Endothelial cell of umbilical vein (primary cell): ENCODE measurements at regions not wholly inside any gene's neighbourhood (a gene's known extent, or its start where the extent isn't known, plus 50 kb on each side); places are given as distances from the start of the nearest gene placed in this dataset.

Experiments used
- BruUV-seq: library from RNA; stranded (reverse); fragments of 400-500 nt; replicated peaks from 2 replicates; lab custom pipeline; 2021; lab: Mats Ljungman, UMichigan
- CTCF ChIA-PET: fragments of 300-600, 350-600 bp; sonication (Branson Sonifier 250); formaldehyde crosslinking; loops from one replicate; lab custom pipeline; 2021; ENCODE audit warnings: antibody characterized with exemption, inconsistent platforms; lab: Charles Lee
- POLR2A ChIA-PET: fragments of 300-600, 350-600 bp; sonication (Branson Sonifier 250); formaldehyde crosslinking; loops from one replicate; lab custom pipeline; 2021; ENCODE audit warnings: antibody characterized with exemption, inconsistent platforms; lab: Charles Lee
- DNase-seq: peaks from one replicate; pipeline ENCODE4 v3.0.0-alpha.2; 2011; ENCODE audit warnings: low read depth, low spot score
- FAIRE-seq: peaks from 2 replicates; lab custom pipeline; 2011; peaks lifted over from hg19 to GRCh38; lab: Jason Lieb, UNC
- H2AFZ ChIP-seq: 2 replicates; pipeline ENCODE4 v1.6.0; 2012; ENCODE audit warnings: low read depth, low read length, control low read depth, inconsistent platforms
- H3K27ac ChIP-seq: 2 replicates; pipeline ENCODE4 v1.5.1; 2011; ENCODE audit warnings: low read depth, mild to moderate bottlenecking, control low read depth, low read length, moderate library complexity; ENCODE audit not compliant: insufficient read depth
- H3K27me3 ChIP-seq, 2 experiments: 2 replicates each; pipeline versions ENCODE4 v1.6.0 to v1.6.1; 2011; ENCODE audit warnings: low read length in 2 of 2, mixed read lengths in 1 of 2; ENCODE audit not compliant: control insufficient read depth in 2 of 2, insufficient read depth in 2 of 2
- H3K36me3 ChIP-seq, 2 experiments: 2 replicates in 1 of 2; 3 replicates in 1 of 2; pipeline ENCODE4 v1.5.1; 2011; ENCODE audit warnings: low read length in 2 of 2, mild to moderate bottlenecking in 1 of 2, moderate library complexity in 1 of 2; ENCODE audit not compliant: control insufficient read depth in 2 of 2, insufficient read depth in 2 of 2; ENCODE audit errors: extremely low read depth in 1 of 2
- H3K4me1 ChIP-seq: 3 replicates; pipeline ENCODE4 v1.5.1; 2011; ENCODE audit warnings: mild to moderate bottlenecking, low read length; ENCODE audit not compliant: control insufficient read depth, insufficient read depth; ENCODE audit errors: extremely low read depth
- H3K4me2 ChIP-seq: 2 replicates; pipeline ENCODE4 v1.6.1; 2011; ENCODE audit warnings: low read length, control low read depth, mixed read lengths; ENCODE audit not compliant: insufficient read depth
- H3K4me3 ChIP-seq, 3 experiments: fragments of 200-600 bp in 1 of 3; sonication (generic), shearing (Covaris generic) in 1 of 3; replicated peaks in 1 of 3; 2 replicates each; pipeline ENCODE4 v1.5.1; 2011 to 2016; ENCODE audit warnings: control low read depth in 3 of 3, low read length in 3 of 3, mild to moderate bottlenecking in 2 of 3, inconsistent platforms in 1 of 3, low read depth in 1 of 3, moderate library complexity in 1 of 3; ENCODE audit not compliant: insufficient read depth in 1 of 3
- H3K79me2 ChIP-seq: 2 replicates; pipeline ENCODE4 v1.6.0; 2012; ENCODE audit warnings: low read length, inconsistent platforms; ENCODE audit not compliant: control insufficient read depth, insufficient read depth
- H3K9ac ChIP-seq: replicated peaks from 2 replicates; pipeline ENCODE3; 2011; ENCODE audit warnings: low read length, control low read depth; ENCODE audit not compliant: insufficient read depth; ENCODE audit errors: extremely low read depth
- H3K9me1 ChIP-seq: replicated peaks from 3 replicates; pipeline ENCODE4 v1.6.0; 2011; ENCODE audit warnings: mild to moderate bottlenecking, low read length; ENCODE audit not compliant: control insufficient read depth, insufficient read depth; ENCODE audit errors: extremely low read depth
- H3K9me3 ChIP-seq: replicated peaks from 2 replicates; pipeline ENCODE4 v1.5.1; 2012; ENCODE audit warnings: low read length, inconsistent platforms; ENCODE audit not compliant: control insufficient read depth, insufficient read depth
- H4K20me1 ChIP-seq: replicated peaks from 2 replicates; pipeline ENCODE3; 2011; ENCODE audit warnings: mild to moderate bottlenecking, low read length; ENCODE audit not compliant: control insufficient read depth, insufficient read depth; ENCODE audit errors: extremely low read depth
- EZH2 ChIP-seq: IDR thresholded peaks from 2 replicates; pipeline ENCODE4 v1.6.1; 2012; ENCODE audit warnings: borderline replicate concordance, low read depth, mild to moderate bottlenecking, moderate library complexity, low read length, inconsistent platforms; ENCODE audit not compliant: severe bottlenecking
- FOS ChIP-seq: IDR thresholded peaks from 2 replicates; pipeline ENCODE4 v1.6.1; 2011; ENCODE audit warnings: mild to moderate bottlenecking, low read length, moderate library complexity, borderline replicate concordance; ENCODE audit not compliant: insufficient read depth
- GATA2 ChIP-seq: IDR thresholded peaks from 2 replicates; pipeline ENCODE4 v1.7.0; 2011; ENCODE audit warnings: low read depth, mild to moderate bottlenecking, moderate library complexity, mixed read lengths, low read length; ENCODE audit not compliant: insufficient read length, insufficient read depth
- JUN ChIP-seq: IDR thresholded peaks from 2 replicates; pipeline ENCODE4 v1.6.1; 2011; ENCODE audit warnings: borderline replicate concordance, low read depth; ENCODE audit not compliant: insufficient read length, insufficient read depth
- MYC ChIP-seq: IDR thresholded peaks from one replicate; pipeline ENCODE4 v1.6.1; 2011; ENCODE audit warnings: mild to moderate bottlenecking, low read depth, low read length
- POLR2A ChIP-seq: IDR thresholded peaks from 2 replicates; pipeline ENCODE4 v1.6.1; 2012; ENCODE audit warnings: low read depth, mild to moderate bottlenecking, control low read depth, low read length
- POLR2AphosphoS5 ChIP-seq: IDR thresholded peaks from 2 replicates; pipeline ENCODE4 v1.6.1; 2012; ENCODE audit warnings: low read depth, mild to moderate bottlenecking, control low read depth, low read length, moderate library complexity; ENCODE audit not compliant: insufficient read depth
- dilution Hi-C: fragments of 300-500 bp; cut with MboI; formaldehyde crosslinking; loops from one replicate; pipeline ENCODE4 v1.15.0; 2019; ENCODE audit warnings: low sequenced_read_pairs; ENCODE audit not compliant: extremely low pct_ligation_motif_present
- intact Hi-C: fragments of 100-400 bp; cut with micrococcal nuclease; formaldehyde crosslinking; loops from one replicate; pipeline ENCODE4 v1.10.0; 2022
- TF ChIP-seq, protein P1 (sequence below): IDR thresholded peaks from 2 replicates; pipeline ENCODE4 v1.6.1; 2011; ENCODE audit not compliant: insufficient read depth, insufficient read length
- TF ChIP-seq, protein P2 (sequence below), 2 donors: IDR thresholded peaks; 1 replicate in 1 of 2; 2 replicates in 1 of 2; pipeline ENCODE4 v1.5.1; 2011; ENCODE audit warnings: low read length in 2 of 2, mild to moderate bottlenecking in 2 of 2, moderate library complexity in 2 of 2, control low read depth in 1 of 2, inconsistent platforms in 1 of 2, low read depth in 1 of 2; ENCODE audit not compliant: insufficient read depth in 1 of 2; ENCODE audit errors: extremely low read depth in 1 of 2

DNA sequence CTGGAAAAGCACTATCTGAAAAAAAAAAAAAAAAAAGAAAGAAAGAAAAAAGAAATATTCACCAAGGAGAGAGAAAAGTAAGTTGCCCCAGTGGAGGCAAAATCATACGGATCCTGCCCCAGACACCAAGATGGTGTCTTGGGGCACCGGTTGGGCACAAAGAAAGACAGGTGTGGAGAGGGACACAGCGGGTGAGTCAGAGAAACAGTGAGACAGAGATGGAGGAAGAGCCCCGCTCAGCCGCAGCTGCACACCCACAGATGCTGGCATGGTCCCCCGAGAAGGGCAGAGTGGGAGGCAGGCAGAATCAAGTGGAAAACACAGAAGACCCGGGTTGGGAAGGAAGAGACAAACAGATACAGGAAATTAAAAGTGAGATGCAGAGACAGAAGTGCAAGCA is 129.7 kb upstream of the SMAD3 start:
- intact Hi-C loops: no loop called here
- DNase-seq (no peak), FAIRE-seq (no peak)
- TF ChIP-seq POLR2A (no peak), MYC (no peak), GATA2 (no peak), FOS (no peak), EZH2 (no peak), JUN (no peak), POLR2AphosphoS5 (no peak)
- TF ChIP-seq, protein P1, sequence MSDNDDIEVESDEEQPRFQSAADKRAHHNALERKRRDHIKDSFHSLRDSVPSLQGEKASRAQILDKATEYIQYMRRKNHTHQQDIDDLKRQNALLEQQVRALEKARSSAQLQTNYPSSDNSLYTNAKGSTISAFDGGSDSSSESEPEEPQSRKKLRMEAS: no peak
- TF ChIP-seq, protein P2, sequence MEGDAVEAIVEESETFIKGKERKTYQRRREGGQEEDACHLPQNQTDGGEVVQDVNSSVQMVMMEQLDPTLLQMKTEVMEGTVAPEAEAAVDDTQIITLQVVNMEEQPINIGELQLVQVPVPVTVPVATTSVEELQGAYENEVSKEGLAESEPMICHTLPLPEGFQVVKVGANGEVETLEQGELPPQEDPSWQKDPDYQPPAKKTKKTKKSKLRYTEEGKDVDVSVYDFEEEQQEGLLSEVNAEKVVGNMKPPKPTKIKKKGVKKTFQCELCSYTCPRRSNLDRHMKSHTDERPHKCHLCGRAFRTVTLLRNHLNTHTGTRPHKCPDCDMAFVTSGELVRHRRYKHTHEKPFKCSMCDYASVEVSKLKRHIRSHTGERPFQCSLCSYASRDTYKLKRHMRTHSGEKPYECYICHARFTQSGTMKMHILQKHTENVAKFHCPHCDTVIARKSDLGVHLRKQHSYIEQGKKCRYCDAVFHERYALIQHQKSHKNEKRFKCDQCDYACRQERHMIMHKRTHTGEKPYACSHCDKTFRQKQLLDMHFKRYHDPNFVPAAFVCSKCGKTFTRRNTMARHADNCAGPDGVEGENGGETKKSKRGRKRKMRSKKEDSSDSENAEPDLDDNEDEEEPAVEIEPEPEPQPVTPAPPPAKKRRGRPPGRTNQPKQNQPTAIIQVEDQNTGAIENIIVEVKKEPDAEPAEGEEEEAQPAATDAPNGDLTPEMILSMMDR (IDR thresholded peaks at IDR 0.05; ENCODE audit: extremely low read depth in 1 of 2, insufficient read depth in 1 of 2, low read depth in 1 of 2, low read length in 2 of 2): no peak
- no TSS peak for BruUV-seq
- POLR2A ChIA-PET: no interaction called here
- H3K4me3 ChIP-seq: no peak overlapping the region
- H4K20me1 ChIP-seq: no peaks in the 10 kb centered on the region
- CTCF ChIA-PET: no interaction called here
- H3K9me1 ChIP-seq: no peaks in the 10 kb centered on the region
- no peak overlapping the region for H2AFZ ChIP-seq
- H3K27me3 ChIP-seq: peaks cover 0 to 1% of the 10 kb centered on the region in 2 experiments
- H3K9ac ChIP-seq: no peak overlapping the region
- H3K79me2 ChIP-seq: no peaks in the 10 kb centered on the region
- dilution Hi-C loops: loop anchor here (25.0 kb wide), 1 partner anchor 502 kb away; no protein-coding TSS in a partner anchor
- no peak overlapping the region for H3K27ac ChIP-seq
- H3K9me3 ChIP-seq: no peaks in the 10 kb centered on the region
- no peak overlapping the region for H3K4me2 ChIP-seq
- H3K4me1 ChIP-seq: peaks cover 14% of the 10 kb centered on the region
- no peaks in the 10 kb centered on the region for H3K36me3 ChIP-seq
